ENCODE measurements at regions not wholly inside any gene's neighbourhood (a gene's known extent, or its start where the extent isn't known, plus 50 kb on each side); places are given as distances from the start of the nearest gene placed in this dataset.

GRCh38 chr2:183214680-183215079, 90.4 kb downstream of the NUP35 start:
- DNase-seq (ENCODE audit: low spot score): no peak
- H3K36me3 Mint-ChIP-seq (ENCODE audit: low read depth): peaks cover 8% of the 10 kb centered on the region
- peaks cover 2% of the 10 kb centered on the region for H3K27me3 Mint-ChIP-seq (ENCODE audit: insufficient read depth)
- H3K27ac Mint-ChIP-seq: no peak overlapping the region
- peaks cover 6% of the 10 kb centered on the region for H3K9me3 Mint-ChIP-seq
- intact Hi-C loops (cut with micrococcal nuclease): loop anchor here (1.0 kb wide), 1 partner anchor 15 kb away; no protein-coding TSS in a partner anchor
- no peak overlapping the region for H3K4me3 Mint-ChIP-seq
- peaks cover 17% of the 10 kb centered on the region for H3K4me1 Mint-ChIP-seq (ENCODE audit: low read depth)

- peaks cover 6% of the 10 kb centered on the region for H3K36me3 Mint-ChIP-seq (ENCODE audit: low read depth)
- H3K27me3 Mint-ChIP-seq (ENCODE audit: insufficient read depth): peaks cover 2% of the 10 kb centered on the region
- H3K4me1 Mint-ChIP-seq (ENCODE audit: low read depth): peaks cover 17% of the 10 kb centered on the region
- no peaks in the 10 kb centered on the region for H3K9me3 Mint-ChIP-seq
- H3K27ac Mint-ChIP-seq: no peak overlapping the region
- no peak overlapping the region for H3K4me3 Mint-ChIP-seq
- no peak for DNase-seq (ENCODE audit: low spot score)
- intact Hi-C loops (cut with micrococcal nuclease): loop anchor here (1.0 kb wide), 1 partner anchor 13 kb away; no protein-coding TSS in a partner anchor
Measured at GRCh38 chr2:183215917-183216316, 91.7 kb downstream of the NUP35 start.

- Mint-ChIP-seq H3K4me1 (ENCODE audit: low read depth) (no peaks in the 10 kb centered on the region), H3K27me3 (ENCODE audit: insufficient read depth) (no peaks in the 10 kb centered on the region), H3K4me3 (no peak overlapping the region), H3K27ac (no peak overlapping the region), H3K36me3 (ENCODE audit: low read depth) (no peaks in the 10 kb centered on the region), H3K9me3 (no peaks in the 10 kb centered on the region)
- no peak for DNase-seq (ENCODE audit: low spot score)
- intact Hi-C loops (cut with micrococcal nuclease): no loop called here
Measured at GRCh38 chr2:183219888-183220287, 95.6 kb downstream of the NUP35 start.

GRCh38 chr2:183222751-183223150, 98.5 kb downstream of the NUP35 start:
- H3K4me3 Mint-ChIP-seq: no peak overlapping the region
- DNase-seq (ENCODE audit: low spot score): no peak

GRCh38 chr2:183224948-183225347, 100.7 kb downstream of the NUP35 start:
- no peak for DNase-seq (ENCODE audit: low spot score)
- H3K27ac Mint-ChIP-seq: no peak overlapping the region
- H3K4me3 Mint-ChIP-seq: no peak overlapping the region
- peaks cover 7% of the 10 kb centered on the region for H3K4me1 Mint-ChIP-seq (ENCODE audit: low read depth)
- H3K9me3 Mint-ChIP-seq: peaks cover 8% of the 10 kb centered on the region
- H3K36me3 Mint-ChIP-seq (ENCODE audit: low read depth): peaks cover 4% of the 10 kb centered on the region
- intact Hi-C loops (cut with micrococcal nuclease): no loop called here
- H3K27me3 Mint-ChIP-seq (ENCODE audit: insufficient read depth): no peaks in the 10 kb centered on the region

More at GRCh38 chr2:183222751-183223150, 98.5 kb downstream of the NUP35 start:
- Mint-ChIP-seq H3K36me3 (ENCODE audit: low read depth) (peaks cover 4% of the 10 kb centered on the region), H3K27me3 (ENCODE audit: insufficient read depth) (no peaks in the 10 kb centered on the region), H3K27ac (no peak overlapping the region), H3K9me3 (peaks cover 8% of the 10 kb centered on the region), H3K4me1 (ENCODE audit: low read depth) (no peaks in the 10 kb centered on the region)
- intact Hi-C loops (cut with micrococcal nuclease): no loop called here

- H3K4me3 Mint-ChIP-seq: no peak overlapping the region
- intact Hi-C loops (cut with micrococcal nuclease): no loop called here
- H3K27ac Mint-ChIP-seq: no peak overlapping the region
- peaks cover 8% of the 10 kb centered on the region for H3K9me3 Mint-ChIP-seq
- no peaks in the 10 kb centered on the region for H3K27me3 Mint-ChIP-seq (ENCODE audit: insufficient read depth)
- no peak for DNase-seq (ENCODE audit: low spot score)
- peaks cover 4% of the 10 kb centered on the region for H3K36me3 Mint-ChIP-seq (ENCODE audit: low read depth)
- peaks cover 7% of the 10 kb centered on the region for H3K4me1 Mint-ChIP-seq (ENCODE audit: low read depth)
Measured at GRCh38 chr2:183227176-183227575, 102.9 kb downstream of the NUP35 start.

- Mint-ChIP-seq H3K36me3 (ENCODE audit: low read depth) (peaks cover 4% of the 10 kb centered on the region), H3K27me3 (ENCODE audit: insufficient read depth) (no peaks in the 10 kb centered on the region), H3K9me3 (peaks cover 8% of the 10 kb centered on the region), H3K27ac (peak overlapping the region; percentile 14), H3K4me1 (ENCODE audit: low read depth) (peaks cover 7% of the 10 kb centered on the region), H3K4me3 (no peak overlapping the region)
- intact Hi-C loops (cut with micrococcal nuclease): loop anchor here (1.0 kb wide), 1 partner anchor 14 kb away; no protein-coding TSS in a partner anchor
- no peak for DNase-seq (ENCODE audit: low spot score)
Measured at GRCh38 chr2:183229386-183229785, 105.1 kb downstream of the NUP35 start.

GRCh38 chr2:183232161-183232865, 108.1 kb downstream of the NUP35 start:
- Mint-ChIP-seq H3K4me1 (ENCODE audit: low read depth) (peaks cover 7% of the 10 kb centered on the region), H3K9me3 (no peaks in the 10 kb centered on the region), H3K27ac (no peak overlapping the region), H3K27me3 (ENCODE audit: insufficient read depth) (no peaks in the 10 kb centered on the region), H3K36me3 (ENCODE audit: low read depth) (no peaks in the 10 kb centered on the region), H3K4me3 (no peak overlapping the region)
- intact Hi-C loops (cut with micrococcal nuclease): no loop called here
- DNase-seq (ENCODE audit: low spot score): no peak

GRCh38 chr2:183242937-183243336, 118.7 kb downstream of the NUP35 start:
- Mint-ChIP-seq H3K36me3 (ENCODE audit: low read depth) (no peaks in the 10 kb centered on the region), H3K27me3 (ENCODE audit: insufficient read depth) (no peaks in the 10 kb centered on the region), H3K9me3 (no peaks in the 10 kb centered on the region), H3K4me3 (no peak overlapping the region), H3K27ac (no peak overlapping the region), H3K4me1 (ENCODE audit: low read depth) (no peaks in the 10 kb centered on the region)
- intact Hi-C loops (cut with micrococcal nuclease): no loop called here
- no peak for DNase-seq (ENCODE audit: low spot score)

- Mint-ChIP-seq H3K4me1 (ENCODE audit: low read depth) (no peaks in the 10 kb centered on the region), H3K27me3 (ENCODE audit: insufficient read depth) (peaks cover 2% of the 10 kb centered on the region), H3K36me3 (ENCODE audit: low read depth) (no peaks in the 10 kb centered on the region), H3K4me3 (no peak overlapping the region), H3K9me3 (no peaks in the 10 kb centered on the region), H3K27ac (no peak overlapping the region)
- intact Hi-C loops (cut with micrococcal nuclease): no loop called here
- no peak for DNase-seq (ENCODE audit: low spot score)
Measured at GRCh38 chr2:183243758-183244157, 119.5 kb downstream of the NUP35 start.

GRCh38 chr2:183244300-183244844, 120.1 kb downstream of the NUP35 start:
- Mint-ChIP-seq H3K4me3 (no peak overlapping the region), H3K27me3 (ENCODE audit: insufficient read depth) (peaks cover 2% of the 10 kb centered on the region), H3K9me3 (no peaks in the 10 kb centered on the region), H3K4me1 (ENCODE audit: low read depth) (no peaks in the 10 kb centered on the region), H3K27ac (no peak overlapping the region), H3K36me3 (ENCODE audit: low read depth) (no peaks in the 10 kb centered on the region)
- intact Hi-C loops (cut with micrococcal nuclease): no loop called here
- no peak for DNase-seq (ENCODE audit: low spot score)

GRCh38 chr2:183248866-183249567, 124.8 kb downstream of the NUP35 start:
- Mint-ChIP-seq H3K4me3 (no peak overlapping the region), H3K27ac (no peak overlapping the region), H3K4me1 (ENCODE audit: low read depth) (no peaks in the 10 kb centered on the region), H3K27me3 (ENCODE audit: insufficient read depth) (peaks cover 2% of the 10 kb centered on the region), H3K9me3 (no peaks in the 10 kb centered on the region), H3K36me3 (ENCODE audit: low read depth) (no peaks in the 10 kb centered on the region)
- intact Hi-C loops (cut with micrococcal nuclease): no loop called here
- DNase-seq (ENCODE audit: low spot score): no peak

- DNase-seq (ENCODE audit: low spot score): no peak
- Mint-ChIP-seq H3K27me3 (ENCODE audit: insufficient read depth) (peaks cover 2% of the 10 kb centered on the region), H3K9me3 (no peaks in the 10 kb centered on the region), H3K4me1 (ENCODE audit: low read depth) (no peaks in the 10 kb centered on the region), H3K4me3 (no peak overlapping the region), H3K27ac (no peak overlapping the region), H3K36me3 (ENCODE audit: low read depth) (no peaks in the 10 kb centered on the region)
- intact Hi-C loops (cut with micrococcal nuclease): no loop called here
Measured at GRCh38 chr2:183250061-183250460, 125.8 kb downstream of the NUP35 start.
